ENCODE measurements at regions not wholly inside any gene's neighbourhood (a gene's known extent, or its start where the extent isn't known, plus 50 kb on each side); places are given as distances from the start of the nearest gene placed in this dataset.

DNA sequence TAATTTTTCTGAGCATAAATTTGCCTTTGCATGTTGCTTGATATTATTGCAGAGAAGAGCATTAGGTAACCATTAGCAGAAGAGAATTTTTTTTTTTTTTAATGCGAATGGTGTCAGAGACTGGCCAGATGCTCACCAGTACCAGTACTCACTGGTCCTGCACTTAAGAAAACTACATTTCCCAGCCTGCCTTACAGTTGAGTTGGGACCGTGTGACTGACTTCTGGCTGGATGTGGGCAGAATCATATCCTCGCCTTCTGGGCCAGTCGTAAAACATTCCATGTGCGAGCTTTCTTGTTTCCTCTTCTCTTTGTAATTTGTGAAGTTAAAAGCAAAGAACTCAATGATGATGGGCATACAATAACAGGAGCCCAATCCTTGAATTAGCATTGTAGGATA lies 132.4 kb downstream of the LRRC30 start:
- H3K36me3 ChIP-seq, result no peaks in the 10 kb centered on the region

DNA sequence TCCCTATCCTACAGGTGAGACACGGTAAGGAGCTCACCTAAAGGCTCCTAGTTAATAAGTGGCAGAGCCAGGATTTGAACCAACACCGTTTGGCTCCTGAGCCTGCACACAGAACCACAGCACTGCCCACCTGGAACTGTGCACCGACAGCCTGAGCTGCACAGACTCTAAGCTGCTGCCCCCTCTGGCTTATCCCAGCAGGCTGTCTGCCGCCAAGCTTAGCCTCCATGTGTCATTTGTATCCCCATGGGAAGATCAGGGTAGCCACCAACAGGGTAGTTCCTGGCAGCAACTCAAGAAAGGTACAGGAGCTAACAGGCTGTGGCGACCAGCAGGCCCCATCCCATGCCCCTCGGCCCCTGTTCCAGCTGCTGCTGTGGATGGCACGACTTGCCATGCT lies 135.7 kb downstream of the LRRC30 start:
- DNase-seq, result no peak
- H3K4me1 ChIP-seq, result peaks cover 0 to 19% (median 15%) of the 10 kb centered on the region in 4 donors
- no peak overlapping the region for H3K4me3 ChIP-seq
- H3K27me3 ChIP-seq, result no peaks in the 10 kb centered on the region
- H3K9me3 ChIP-seq, result no peaks in the 10 kb centered on the region
- intact Hi-C loops (cut with DNase I), result no loop called here
- TF ChIP-seq EP300 (IDR thresholded peaks at IDR 0.05) (no peak), POLR2A (IDR thresholded peaks at IDR 0.05) (no peak), POLR2AphosphoS5 (IDR thresholded peaks at IDR 0.05) (no peak)
- TF ChIP-seq, protein P1, sequence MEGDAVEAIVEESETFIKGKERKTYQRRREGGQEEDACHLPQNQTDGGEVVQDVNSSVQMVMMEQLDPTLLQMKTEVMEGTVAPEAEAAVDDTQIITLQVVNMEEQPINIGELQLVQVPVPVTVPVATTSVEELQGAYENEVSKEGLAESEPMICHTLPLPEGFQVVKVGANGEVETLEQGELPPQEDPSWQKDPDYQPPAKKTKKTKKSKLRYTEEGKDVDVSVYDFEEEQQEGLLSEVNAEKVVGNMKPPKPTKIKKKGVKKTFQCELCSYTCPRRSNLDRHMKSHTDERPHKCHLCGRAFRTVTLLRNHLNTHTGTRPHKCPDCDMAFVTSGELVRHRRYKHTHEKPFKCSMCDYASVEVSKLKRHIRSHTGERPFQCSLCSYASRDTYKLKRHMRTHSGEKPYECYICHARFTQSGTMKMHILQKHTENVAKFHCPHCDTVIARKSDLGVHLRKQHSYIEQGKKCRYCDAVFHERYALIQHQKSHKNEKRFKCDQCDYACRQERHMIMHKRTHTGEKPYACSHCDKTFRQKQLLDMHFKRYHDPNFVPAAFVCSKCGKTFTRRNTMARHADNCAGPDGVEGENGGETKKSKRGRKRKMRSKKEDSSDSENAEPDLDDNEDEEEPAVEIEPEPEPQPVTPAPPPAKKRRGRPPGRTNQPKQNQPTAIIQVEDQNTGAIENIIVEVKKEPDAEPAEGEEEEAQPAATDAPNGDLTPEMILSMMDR (IDR thresholded peaks at IDR 0.05), result no peak
- H3K36me3 ChIP-seq, result no peaks in the 10 kb centered on the region
- no peak overlapping the region for H3K27ac ChIP-seq
- WGBS, 2 donors, result 55 to 74% methylated on average over 7 of the region's 7 CpGs

More for the DNA sequence above, 132.4 kb downstream of the LRRC30 start:
- H3K9me3 ChIP-seq, result no peaks in the 10 kb centered on the region
- no peaks in the 10 kb centered on the region for H3K4me1 ChIP-seq
- no peak for DNase-seq
- H3K4me3 ChIP-seq, result no peak overlapping the region
- 64 to 82% methylated on average over 5 of the region's 5 CpGs for WGBS, 2 donors
- H3K27me3 ChIP-seq, result no peaks in the 10 kb centered on the region
- TF ChIP-seq, protein P1 (IDR thresholded peaks at IDR 0.05), result no peak
- TF ChIP-seq POLR2AphosphoS5 (IDR thresholded peaks at IDR 0.05), result no peak
- TF ChIP-seq EP300 (IDR thresholded peaks at IDR 0.05), result no peak
- TF ChIP-seq POLR2A (IDR thresholded peaks at IDR 0.05), result no peak
- intact Hi-C loops (cut with DNase I), result no loop called here
- no peak overlapping the region for H3K27ac ChIP-seq

DNA sequence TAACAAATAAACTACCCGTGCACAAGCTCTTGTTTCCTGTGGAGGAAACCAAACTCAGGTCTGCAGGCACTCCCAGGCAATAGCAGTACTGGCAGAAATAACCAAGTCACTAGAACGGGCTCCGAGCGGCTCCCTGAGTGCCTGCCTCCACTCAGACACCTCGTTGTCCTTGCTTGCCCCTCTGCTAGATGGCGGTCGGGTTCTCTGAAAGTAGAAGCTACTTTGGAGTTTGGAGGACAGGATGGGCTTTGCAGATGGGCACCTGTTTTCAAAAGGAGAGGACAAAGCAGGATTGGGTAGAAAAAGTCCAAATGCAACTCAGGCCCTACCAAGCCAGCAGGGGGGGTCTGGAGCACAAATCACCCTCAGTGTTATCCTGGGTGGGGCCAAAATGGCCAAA lies 136.4 kb downstream of the LRRC30 start:
- 42 to 70% methylated on average over 7 of the region's 7 CpGs for whole genome bisulfite sequencing, 2 donors
- intact Hi-C loops (cut with DNase I), result no loop called here
- TF ChIP-seq EP300 (IDR thresholded peaks at IDR 0.05), result no peak
- TF ChIP-seq POLR2AphosphoS5 (IDR thresholded peaks at IDR 0.05), result no peak
- TF ChIP-seq, protein P1 (IDR thresholded peaks at IDR 0.05), result no peak

DNA sequence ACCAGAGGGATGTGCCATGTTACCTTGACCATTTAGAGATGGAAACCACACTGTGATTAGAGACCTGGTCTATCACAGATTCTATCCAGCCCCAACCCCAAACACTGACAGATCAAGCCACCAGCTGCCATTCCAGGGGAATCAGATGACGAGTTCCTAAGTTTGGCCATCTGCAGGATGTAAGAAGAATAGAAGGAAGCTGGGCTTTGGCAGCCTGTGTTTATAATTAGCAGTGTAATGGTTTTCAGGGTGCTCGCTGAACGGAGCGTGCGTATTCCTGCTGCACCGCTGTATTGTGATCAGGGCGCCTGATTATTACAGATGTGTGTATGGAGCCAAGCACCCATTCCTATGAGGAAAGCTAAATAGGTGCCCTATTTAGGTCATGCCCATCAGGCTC lies 138.1 kb downstream of the LRRC30 start:
- TF ChIP-seq, protein P1 (IDR thresholded peaks at IDR 0.05), result no peak
- TF ChIP-seq EP300 (IDR thresholded peaks at IDR 0.05), result no peak
- no peak for TF ChIP-seq POLR2A (IDR thresholded peaks at IDR 0.05)
- TF ChIP-seq POLR2AphosphoS5 (IDR thresholded peaks at IDR 0.05), result peak in 1 of 4 donors; percentile 28
- Histone ChIP-seq H3K27ac (peak overlapping the region in 1 of 4 donors; percentile 77), H3K4me1 (peaks cover 0 to 19% (median 15%) of the 10 kb centered on the region in 4 donors), H3K36me3 (no peaks in the 10 kb centered on the region), H3K27me3 (no peaks in the 10 kb centered on the region), H3K9me3 (no peaks in the 10 kb centered on the region), H3K4me3 (no peak overlapping the region)
- 69 to 88% methylated on average over 7 of the region's 7 CpGs for WGBS, 2 donors
- DNase-seq, result no peak
- intact Hi-C loops (cut with DNase I), result no loop called here

More for the DNA sequence above, 136.4 kb downstream of the LRRC30 start:
- Histone ChIP-seq H3K36me3 (no peaks in the 10 kb centered on the region), H3K27me3 (no peaks in the 10 kb centered on the region), H3K27ac (no peak overlapping the region), H3K9me3 (no peaks in the 10 kb centered on the region), H3K4me1 (peaks cover 0 to 19% (median 15%) of the 10 kb centered on the region in 4 donors), H3K4me3 (no peak overlapping the region)
- no peak for DNase-seq

DNA sequence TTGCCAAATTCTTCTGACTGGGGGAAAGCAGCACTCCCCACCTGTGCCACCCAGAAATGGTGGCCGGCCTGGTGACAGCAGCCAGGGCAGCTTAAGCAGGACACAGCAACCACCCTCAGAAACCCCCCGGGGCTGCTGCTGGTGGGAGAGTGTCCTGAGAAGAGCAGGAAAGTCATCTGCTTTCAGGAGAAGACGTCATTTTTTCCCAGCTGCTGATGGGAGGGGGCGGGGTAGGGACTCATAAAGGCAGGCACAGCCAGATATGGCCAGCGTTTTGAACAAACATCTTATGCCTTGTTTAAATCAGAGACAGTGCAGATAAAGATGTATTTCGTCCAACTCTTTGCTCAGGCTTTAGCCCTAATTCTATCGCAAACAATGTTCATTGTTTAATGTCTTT lies 139.5 kb downstream of the LRRC30 start:
- peak overlapping the region; percentile 57 to 80 (median 72) for H3K27ac ChIP-seq
- H3K27me3 ChIP-seq, result no peaks in the 10 kb centered on the region
- intact Hi-C loops (cut with DNase I), result loop anchor here (10.0 kb wide), 2 partner anchors 64 to 194 kb away; partner anchors contain the start of gene PTPRM
- no peak for TF ChIP-seq POLR2AphosphoS5 (IDR thresholded peaks at IDR 0.05)
- TF ChIP-seq, protein P1 (IDR thresholded peaks at IDR 0.05), result no peak
- TF ChIP-seq EP300 (IDR thresholded peaks at IDR 0.05), result no peak
- no peak for TF ChIP-seq POLR2A (IDR thresholded peaks at IDR 0.05)
- no peaks in the 10 kb centered on the region for H3K36me3 ChIP-seq
- peaks cover 0 to 19% (median 15%) of the 10 kb centered on the region in 4 donors for H3K4me1 ChIP-seq
- H3K9me3 ChIP-seq, result no peaks in the 10 kb centered on the region
- WGBS, 2 donors, result 34 to 47% methylated on average over 7 of the region's 7 CpGs
- peak overlapping the region in 1 of 4 donors; percentile 2 for H3K4me3 ChIP-seq
- no peak for DNase-seq

All from sigmoid colon (tissue), 6 donors.